ENCODE measurements at regions not wholly inside any gene's neighbourhood (a gene's known extent, or its start where the extent isn't known, plus 50 kb on each side); places are given as distances from the start of the nearest gene placed in this dataset.

DNA sequence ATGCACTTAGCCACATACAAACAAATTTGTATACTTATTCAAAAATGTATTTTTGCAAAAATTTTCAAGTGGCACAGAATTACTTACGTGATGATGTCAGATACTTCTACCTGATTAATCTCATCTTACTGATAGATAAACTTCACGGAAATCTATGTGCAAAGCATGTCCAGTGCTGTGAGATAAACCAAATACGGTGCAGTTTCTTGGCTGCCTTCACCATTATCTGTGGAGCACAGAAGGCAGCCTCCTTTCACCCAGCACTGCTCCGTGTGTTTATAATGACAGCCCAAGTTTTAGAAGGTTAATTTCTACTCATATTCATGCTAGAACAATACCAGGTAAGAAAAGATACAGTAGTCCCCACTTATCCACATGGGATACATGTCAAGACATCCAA, 59.0 kb upstream of the PDE10A start:
- ATAC-seq (no peak), DNase-seq (ENCODE audit: low spot score) (no peak)
- H2AFZ ChIP-seq, result no peak overlapping the region
- H3K27me3 Mint-ChIP-seq (ENCODE audit: insufficient read depth, low read depth, poor library complexity), result peaks cover 11% of the 10 kb centered on the region
- H3K4me1 Mint-ChIP-seq, result peaks cover 8% of the 10 kb centered on the region
- no peaks in the 10 kb centered on the region for H3F3A ChIP-seq (replicated peaks; ENCODE audit: low read depth)
- no peak overlapping the region for H3K27ac ChIP-seq (ENCODE audit: low read depth)
- H3K4me2 ChIP-seq, result no peak overlapping the region
- H3K4me3 Mint-ChIP-seq, result no peak overlapping the region
- no peak overlapping the region for H3K4me3 ChIP-seq
- no peaks in the 10 kb centered on the region for H3K79me2 ChIP-seq (replicated peaks; ENCODE audit: insufficient read depth)
- no peaks in the 10 kb centered on the region for H3K36me3 Mint-ChIP-seq (ENCODE audit: low read depth)
- peaks cover 1% of the 10 kb centered on the region; the same call in 1 of the 2 replicates for H3K4me1 ChIP-seq (ENCODE audit: insufficient read depth)
- H3K27me3 ChIP-seq (ENCODE audit: insufficient read depth), result no peaks in the 10 kb centered on the region
- no peaks in the 10 kb centered on the region for H3K9me3 Mint-ChIP-seq
- H3K27ac Mint-ChIP-seq, result no peak overlapping the region
- no peaks in the 10 kb centered on the region for H3K36me3 ChIP-seq (ENCODE audit: insufficient read depth)
- H4K20me1 ChIP-seq (replicated peaks; ENCODE audit: insufficient read depth), result no peaks in the 10 kb centered on the region
- H3K9me2 ChIP-seq (ENCODE audit: insufficient read depth), result no peaks in the 10 kb centered on the region
- TF ChIP-seq CTCF (conservative IDR thresholded peaks at IDR 0.05; ENCODE audit: low read depth in 2 of 2) (no peak), ZNF331 (CRISPR knock-in tag; IDR thresholded peaks at IDR 0.05; ENCODE audit: low read depth) (no peak), EZH2phosphoT487 (IDR thresholded peaks at IDR 0.05; ENCODE audit: unreplicated experiment) (no peak), EZH2 (IDR thresholded peaks at IDR 0.05; ENCODE audit: low read depth, unreplicated experiment) (no peak), CREB1 (CRISPR knock-in tag; IDR thresholded peaks at IDR 0.05; ENCODE audit: low read depth) (no peak), STAT1 (IDR thresholded peaks at IDR 0.05; ENCODE audit: unreplicated experiment) (no peak), JUNB (IDR thresholded peaks at IDR 0.05; ENCODE audit: unreplicated experiment) (no peak), ZNF114 (CRISPR knock-in tag; IDR thresholded peaks at IDR 0.05) (no peak), POLR2AphosphoS5 (IDR thresholded peaks at IDR 0.05; ENCODE audit: low read depth) (no peak)
- TF ChIP-seq, protein P1, sequence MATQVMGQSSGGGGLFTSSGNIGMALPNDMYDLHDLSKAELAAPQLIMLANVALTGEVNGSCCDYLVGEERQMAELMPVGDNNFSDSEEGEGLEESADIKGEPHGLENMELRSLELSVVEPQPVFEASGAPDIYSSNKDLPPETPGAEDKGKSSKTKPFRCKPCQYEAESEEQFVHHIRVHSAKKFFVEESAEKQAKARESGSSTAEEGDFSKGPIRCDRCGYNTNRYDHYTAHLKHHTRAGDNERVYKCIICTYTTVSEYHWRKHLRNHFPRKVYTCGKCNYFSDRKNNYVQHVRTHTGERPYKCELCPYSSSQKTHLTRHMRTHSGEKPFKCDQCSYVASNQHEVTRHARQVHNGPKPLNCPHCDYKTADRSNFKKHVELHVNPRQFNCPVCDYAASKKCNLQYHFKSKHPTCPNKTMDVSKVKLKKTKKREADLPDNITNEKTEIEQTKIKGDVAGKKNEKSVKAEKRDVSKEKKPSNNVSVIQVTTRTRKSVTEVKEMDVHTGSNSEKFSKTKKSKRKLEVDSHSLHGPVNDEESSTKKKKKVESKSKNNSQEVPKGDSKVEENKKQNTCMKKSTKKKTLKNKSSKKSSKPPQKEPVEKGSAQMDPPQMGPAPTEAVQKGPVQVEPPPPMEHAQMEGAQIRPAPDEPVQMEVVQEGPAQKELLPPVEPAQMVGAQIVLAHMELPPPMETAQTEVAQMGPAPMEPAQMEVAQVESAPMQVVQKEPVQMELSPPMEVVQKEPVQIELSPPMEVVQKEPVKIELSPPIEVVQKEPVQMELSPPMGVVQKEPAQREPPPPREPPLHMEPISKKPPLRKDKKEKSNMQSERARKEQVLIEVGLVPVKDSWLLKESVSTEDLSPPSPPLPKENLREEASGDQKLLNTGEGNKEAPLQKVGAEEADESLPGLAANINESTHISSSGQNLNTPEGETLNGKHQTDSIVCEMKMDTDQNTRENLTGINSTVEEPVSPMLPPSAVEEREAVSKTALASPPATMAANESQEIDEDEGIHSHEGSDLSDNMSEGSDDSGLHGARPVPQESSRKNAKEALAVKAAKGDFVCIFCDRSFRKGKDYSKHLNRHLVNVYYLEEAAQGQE (IDR thresholded peaks at IDR 0.05; ENCODE audit: unreplicated experiment), result no peak
- TF ChIP-seq, protein P2, sequence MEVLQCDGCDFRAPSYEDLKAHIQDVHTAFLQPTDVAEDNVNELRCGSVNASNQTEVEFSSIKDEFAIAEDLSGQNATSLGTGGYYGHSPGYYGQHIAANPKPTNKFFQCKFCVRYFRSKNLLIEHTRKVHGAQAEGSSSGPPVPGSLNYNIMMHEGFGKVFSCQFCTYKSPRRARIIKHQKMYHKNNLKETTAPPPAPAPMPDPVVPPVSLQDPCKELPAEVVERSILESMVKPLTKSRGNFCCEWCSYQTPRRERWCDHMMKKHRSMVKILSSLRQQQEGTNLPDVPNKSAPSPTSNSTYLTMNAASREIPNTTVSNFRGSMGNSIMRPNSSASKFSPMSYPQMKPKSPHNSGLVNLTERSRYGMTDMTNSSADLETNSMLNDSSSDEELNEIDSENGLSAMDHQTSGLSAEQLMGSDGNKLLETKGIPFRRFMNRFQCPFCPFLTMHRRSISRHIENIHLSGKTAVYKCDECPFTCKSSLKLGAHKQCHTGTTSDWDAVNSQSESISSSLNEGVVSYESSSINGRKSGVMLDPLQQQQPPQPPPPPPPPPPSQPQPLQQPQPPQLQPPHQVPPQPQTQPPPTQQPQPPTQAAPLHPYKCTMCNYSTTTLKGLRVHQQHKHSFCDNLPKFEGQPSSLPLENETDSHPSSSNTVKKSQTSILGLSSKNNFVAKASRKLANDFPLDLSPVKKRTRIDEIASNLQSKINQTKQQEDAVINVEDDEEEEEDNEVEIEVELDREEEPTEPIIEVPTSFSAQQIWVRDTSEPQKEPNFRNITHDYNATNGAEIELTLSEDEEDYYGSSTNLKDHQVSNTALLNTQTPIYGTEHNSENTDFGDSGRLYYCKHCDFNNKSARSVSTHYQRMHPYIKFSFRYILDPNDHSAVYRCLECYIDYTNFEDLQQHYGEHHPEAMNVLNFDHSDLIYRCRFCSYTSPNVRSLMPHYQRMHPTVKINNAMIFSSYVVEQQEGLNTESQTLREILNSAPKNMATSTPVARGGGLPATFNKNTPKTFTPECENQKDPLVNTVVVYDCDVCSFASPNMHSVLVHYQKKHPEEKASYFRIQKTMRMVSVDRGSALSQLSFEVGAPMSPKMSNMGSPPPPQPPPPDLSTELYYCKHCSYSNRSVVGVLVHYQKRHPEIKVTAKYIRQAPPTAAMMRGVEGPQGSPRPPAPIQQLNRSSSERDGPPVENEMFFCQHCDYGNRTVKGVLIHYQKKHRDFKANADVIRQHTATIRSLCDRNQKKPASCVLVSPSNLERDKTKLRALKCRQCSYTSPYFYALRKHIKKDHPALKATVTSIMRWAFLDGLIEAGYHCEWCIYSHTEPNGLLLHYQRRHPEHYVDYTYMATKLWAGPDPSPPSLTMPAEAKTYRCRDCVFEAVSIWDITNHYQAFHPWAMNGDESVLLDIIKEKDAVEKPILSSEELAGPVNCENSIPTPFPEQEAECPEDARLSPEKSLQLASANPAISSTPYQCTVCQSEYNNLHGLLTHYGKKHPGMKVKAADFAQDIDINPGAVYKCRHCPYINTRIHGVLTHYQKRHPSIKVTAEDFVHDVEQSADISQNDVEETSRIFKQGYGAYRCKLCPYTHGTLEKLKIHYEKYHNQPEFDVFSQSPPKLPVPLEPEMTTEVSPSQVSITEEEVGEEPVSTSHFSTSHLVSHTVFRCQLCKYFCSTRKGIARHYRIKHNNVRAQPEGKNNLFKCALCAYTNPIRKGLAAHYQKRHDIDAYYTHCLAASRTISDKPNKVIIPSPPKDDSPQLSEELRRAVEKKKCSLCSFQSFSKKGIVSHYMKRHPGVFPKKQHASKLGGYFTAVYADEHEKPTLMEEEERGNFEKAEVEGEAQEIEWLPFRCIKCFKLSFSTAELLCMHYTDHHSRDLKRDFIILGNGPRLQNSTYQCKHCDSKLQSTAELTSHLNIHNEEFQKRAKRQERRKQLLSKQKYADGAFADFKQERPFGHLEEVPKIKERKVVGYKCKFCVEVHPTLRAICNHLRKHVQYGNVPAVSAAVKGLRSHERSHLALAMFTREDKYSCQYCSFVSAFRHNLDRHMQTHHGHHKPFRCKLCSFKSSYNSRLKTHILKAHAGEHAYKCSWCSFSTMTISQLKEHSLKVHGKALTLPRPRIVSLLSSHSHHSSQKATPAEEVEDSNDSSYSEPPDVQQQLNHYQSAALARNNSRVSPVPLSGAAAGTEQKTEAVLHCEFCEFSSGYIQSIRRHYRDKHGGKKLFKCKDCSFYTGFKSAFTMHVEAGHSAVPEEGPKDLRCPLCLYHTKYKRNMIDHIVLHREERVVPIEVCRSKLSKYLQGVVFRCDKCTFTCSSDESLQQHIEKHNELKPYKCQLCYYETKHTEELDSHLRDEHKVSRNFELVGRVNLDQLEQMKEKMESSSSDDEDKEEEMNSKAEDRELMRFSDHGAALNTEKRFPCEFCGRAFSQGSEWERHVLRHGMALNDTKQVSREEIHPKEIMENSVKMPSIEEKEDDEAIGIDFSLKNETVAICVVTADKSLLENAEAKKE (CRISPR knock-in tag; IDR thresholded peaks at IDR 0.05), result no peak

Data from GM23338 (cell line).